ENCODE measurements at regions not wholly inside any gene's neighbourhood (a gene's known extent, or its start where the extent isn't known, plus 50 kb on each side); places are given as distances from the start of the nearest gene placed in this dataset.
"Not testable (repeated sequence)": the region's sequence is repeated elsewhere in the genome, so short reads cannot be mapped to it uniquely, and the experiment has no call there.

DNA sequence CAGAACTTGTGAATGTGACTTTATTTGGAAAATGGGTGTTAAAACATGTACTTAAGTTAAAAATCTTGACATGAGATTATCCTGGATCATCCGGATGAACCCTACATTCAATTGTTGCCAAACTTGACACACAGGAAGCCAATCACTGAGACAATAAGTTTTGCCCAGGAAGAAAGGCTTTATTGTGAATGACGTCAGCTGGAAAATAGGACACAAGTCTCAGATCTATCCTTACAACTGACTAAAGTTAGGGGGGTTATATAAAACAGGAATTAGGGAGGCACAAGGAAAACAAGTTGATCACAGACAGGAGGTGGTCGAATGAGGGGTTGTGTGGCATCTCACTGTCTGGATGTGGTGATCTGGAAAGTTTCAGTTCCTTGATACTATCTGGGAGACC, 126.9 kb downstream of the TTC8 start:
- H3K4me1 ChIP-seq (ENCODE audit: control insufficient read depth, insufficient read depth, low read length), result no peaks in the 10 kb centered on the region
- no peaks in the 10 kb centered on the region; the same call in 1 of the 2 replicates for H3K9me3 ChIP-seq (ENCODE audit: control insufficient read depth, insufficient read depth, low read length)
- no peak overlapping the region for H3K4me3 ChIP-seq (ENCODE audit: low read length)
- no peaks in the 10 kb centered on the region for H3K27me3 ChIP-seq (ENCODE audit: control insufficient read depth, insufficient read depth, low read length)
- no peak overlapping the region for H3K27ac ChIP-seq (ENCODE audit: low read length)
- no CpG with 5 or more reads among the region's 3 CpGs for WGBS (ENCODE audit: insufficient coverage, insufficient read length)
- no peak for DNase-seq (ENCODE audit: low read depth, low spot score)
- no peaks in the 10 kb centered on the region for H3K36me3 ChIP-seq (ENCODE audit: control insufficient read depth, insufficient read depth, low read length)

DNA sequence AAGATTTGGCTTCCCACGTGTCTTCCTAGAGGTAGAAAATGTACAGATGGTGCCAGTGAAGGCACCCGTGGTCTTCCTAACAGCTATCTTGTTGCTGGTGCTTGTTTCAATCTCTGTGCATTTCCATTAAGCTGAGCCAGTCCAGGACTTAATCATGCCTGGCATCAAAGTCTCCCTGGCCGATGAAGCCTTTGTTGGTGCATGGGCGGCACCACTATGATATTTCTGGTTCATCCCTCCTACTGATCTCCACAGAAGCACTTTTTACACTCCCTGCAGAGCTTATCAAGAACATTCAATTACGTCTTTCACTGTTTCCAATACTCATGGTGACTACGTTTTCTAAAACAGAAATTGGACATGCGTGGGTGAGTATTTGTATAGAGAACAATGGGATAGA, 128.4 kb downstream of the TTC8 start:
- no peaks in the 10 kb centered on the region; the same call in 1 of the 2 replicates for H3K9me3 ChIP-seq (ENCODE audit: control insufficient read depth, insufficient read depth, low read length)
- H3K4me1 ChIP-seq (ENCODE audit: control insufficient read depth, insufficient read depth, low read length), result no peaks in the 10 kb centered on the region
- H3K27ac ChIP-seq (ENCODE audit: low read length), result no peak overlapping the region
- DNase-seq (ENCODE audit: low read depth, low spot score), result no peak
- WGBS (ENCODE audit: insufficient coverage, insufficient read length), result 100% methylated on average over 2 of the region's 7 CpGs
- no peaks in the 10 kb centered on the region for H3K36me3 ChIP-seq (ENCODE audit: control insufficient read depth, insufficient read depth, low read length)
- H3K4me3 ChIP-seq (ENCODE audit: low read length), result no peak overlapping the region
- no peaks in the 10 kb centered on the region for H3K27me3 ChIP-seq (ENCODE audit: control insufficient read depth, insufficient read depth, low read length)

DNA sequence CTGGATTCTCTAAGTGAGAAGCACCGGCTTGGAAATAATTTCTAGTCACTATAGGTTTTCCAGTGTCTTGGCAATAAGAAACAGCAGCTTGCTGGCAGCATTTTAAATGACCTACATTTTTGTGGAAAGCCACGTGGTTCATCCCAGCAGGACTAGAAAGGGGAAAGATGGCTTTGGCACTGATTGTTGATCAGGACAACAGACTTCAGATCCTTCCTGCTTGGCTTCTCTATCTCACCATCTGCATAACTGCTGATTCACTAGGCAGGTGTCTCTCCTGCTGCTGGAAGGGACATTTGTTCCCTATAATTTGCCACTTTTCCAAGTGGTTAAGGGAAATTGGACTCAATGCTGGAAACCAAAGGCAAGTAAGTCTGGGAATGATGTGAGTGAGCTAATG, 131.0 kb downstream of the TTC8 start:
- Histone ChIP-seq H3K9me3 (ENCODE audit: control insufficient read depth, insufficient read depth, low read length) (no peaks in the 10 kb centered on the region; the same call in 1 of the 2 replicates), H3K36me3 (ENCODE audit: control insufficient read depth, insufficient read depth, low read length) (no peaks in the 10 kb centered on the region), H3K27ac (ENCODE audit: low read length) (no peak overlapping the region), H3K4me1 (ENCODE audit: control insufficient read depth, insufficient read depth, low read length) (no peaks in the 10 kb centered on the region), H3K4me3 (ENCODE audit: low read length) (no peak overlapping the region), H3K27me3 (ENCODE audit: control insufficient read depth, insufficient read depth, low read length) (no peaks in the 10 kb centered on the region)
- no peak for DNase-seq (ENCODE audit: low read depth, low spot score)
- WGBS (ENCODE audit: insufficient coverage, insufficient read length), result no CpG with 5 or more reads among the region's 2 CpGs

DNA sequence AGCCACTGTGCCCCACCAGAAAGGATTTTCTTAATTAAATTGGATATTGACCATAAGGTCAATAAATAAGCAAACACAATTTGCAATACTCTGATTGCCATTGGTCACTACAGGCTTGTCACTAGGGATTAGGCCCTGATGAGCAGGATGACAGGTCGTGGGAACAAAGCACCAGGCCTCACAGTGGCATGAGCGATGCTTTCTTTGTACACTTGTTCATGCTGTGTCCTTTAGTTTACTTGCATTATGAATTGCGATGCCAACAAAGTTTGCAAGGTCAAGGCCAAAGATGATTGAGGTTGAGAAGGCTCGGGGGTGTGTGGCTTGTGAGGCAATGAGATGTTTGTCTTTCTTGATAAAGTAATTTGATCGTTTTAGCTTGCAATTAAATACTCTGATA, 136.0 kb downstream of the TTC8 start:
- Histone ChIP-seq H3K4me3 (ENCODE audit: low read length) (no peak overlapping the region), H3K36me3 (ENCODE audit: control insufficient read depth, insufficient read depth, low read length) (no peaks in the 10 kb centered on the region), H3K27ac (ENCODE audit: low read length) (no peak overlapping the region), H3K9me3 (ENCODE audit: control insufficient read depth, insufficient read depth, low read length) (no peaks in the 10 kb centered on the region), H3K4me1 (ENCODE audit: control insufficient read depth, insufficient read depth, low read length) (no peaks in the 10 kb centered on the region), H3K27me3 (ENCODE audit: control insufficient read depth, insufficient read depth, low read length) (no peaks in the 10 kb centered on the region)
- DNase-seq (ENCODE audit: low read depth, low spot score), result no peak
- WGBS (ENCODE audit: insufficient coverage, insufficient read length), result no CpG with 5 or more reads among the region's 5 CpGs

DNA sequence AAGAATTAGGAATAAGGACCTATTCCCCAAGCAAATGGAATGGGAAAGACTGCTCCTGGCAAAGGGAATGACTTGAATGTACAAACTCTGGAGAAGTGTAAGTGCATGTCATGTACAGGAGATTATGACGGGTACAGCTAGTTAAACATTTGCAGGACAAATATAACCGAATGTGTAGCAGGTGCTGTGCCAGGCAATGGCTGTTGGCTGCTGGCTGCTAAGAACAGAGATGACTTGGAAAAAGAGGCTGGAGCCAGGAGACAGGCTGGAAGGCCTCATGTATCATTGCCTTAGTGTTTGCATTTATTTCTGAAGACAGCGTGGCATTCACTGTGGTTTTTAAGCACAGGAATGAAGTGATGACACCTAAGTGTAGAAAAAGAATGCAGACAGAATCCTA, 136.8 kb downstream of the TTC8 start:
- no peaks in the 10 kb centered on the region for H3K4me1 ChIP-seq (ENCODE audit: control insufficient read depth, insufficient read depth, low read length)
- no peak overlapping the region for H3K4me3 ChIP-seq (ENCODE audit: low read length)
- no peaks in the 10 kb centered on the region for H3K27me3 ChIP-seq (ENCODE audit: control insufficient read depth, insufficient read depth, low read length)
- no CpG with 5 or more reads among the region's 3 CpGs for WGBS (ENCODE audit: insufficient coverage, insufficient read length)
- H3K9me3 ChIP-seq (ENCODE audit: control insufficient read depth, insufficient read depth, low read length), result no peaks in the 10 kb centered on the region
- no peak overlapping the region for H3K27ac ChIP-seq (ENCODE audit: low read length)
- DNase-seq (ENCODE audit: low read depth, low spot score), result no peak
- H3K36me3 ChIP-seq (ENCODE audit: control insufficient read depth, insufficient read depth, low read length), result no peaks in the 10 kb centered on the region

- Histone ChIP-seq H3K4me1 (ENCODE audit: control insufficient read depth, insufficient read depth, low read length) (no peaks in the 10 kb centered on the region), H3K4me3 (ENCODE audit: low read length) (no peak overlapping the region), H3K27ac (ENCODE audit: low read length) (no peak overlapping the region), H3K27me3 (ENCODE audit: control insufficient read depth, insufficient read depth, low read length) (no peaks in the 10 kb centered on the region), H3K9me3 (ENCODE audit: control insufficient read depth, insufficient read depth, low read length) (no peaks in the 10 kb centered on the region), H3K36me3 (ENCODE audit: control insufficient read depth, insufficient read depth, low read length) (no peaks in the 10 kb centered on the region)
- no CpG with 5 or more reads among the region's 4 CpGs for WGBS (ENCODE audit: insufficient coverage, insufficient read length)
- DNase-seq (ENCODE audit: low read depth, low spot score), result no peak
Observed at GRCh38 chr14:88962356-88962755, 137.9 kb downstream of the TTC8 start.

DNA sequence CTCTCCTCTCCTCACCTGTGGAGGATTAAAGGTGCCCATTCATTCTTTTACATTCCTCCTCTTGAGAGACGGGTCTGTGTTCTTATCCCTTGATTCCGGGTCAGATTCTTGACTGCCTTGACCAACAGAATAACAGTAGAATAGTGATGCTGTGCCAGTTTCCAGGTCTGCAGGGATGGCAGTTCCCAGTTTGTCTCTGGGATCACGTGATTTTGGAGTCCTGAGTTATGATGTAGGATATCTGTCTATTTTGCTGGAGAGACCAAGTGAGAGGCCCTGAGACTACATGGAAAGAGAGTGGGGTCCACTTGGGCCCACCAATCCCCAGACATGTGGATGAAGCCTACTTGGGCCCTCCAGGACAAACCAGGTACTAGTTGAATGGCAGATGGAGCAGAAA, 142.8 kb downstream of the TTC8 start:
- H3K27ac ChIP-seq (ENCODE audit: low read length), result no peak overlapping the region
- no peak overlapping the region for H3K4me3 ChIP-seq (ENCODE audit: low read length)
- no peaks in the 10 kb centered on the region for H3K4me1 ChIP-seq (ENCODE audit: control insufficient read depth, insufficient read depth, low read length)
- no peaks in the 10 kb centered on the region for H3K27me3 ChIP-seq (ENCODE audit: control insufficient read depth, insufficient read depth, low read length)
- WGBS (ENCODE audit: insufficient coverage, insufficient read length), result no CpG with 5 or more reads among the region's 3 CpGs
- DNase-seq (ENCODE audit: low read depth, low spot score), result no peak
- H3K9me3 ChIP-seq (ENCODE audit: control insufficient read depth, insufficient read depth, low read length), result no peaks in the 10 kb centered on the region
- H3K36me3 ChIP-seq (ENCODE audit: control insufficient read depth, insufficient read depth, low read length), result no peaks in the 10 kb centered on the region

DNA sequence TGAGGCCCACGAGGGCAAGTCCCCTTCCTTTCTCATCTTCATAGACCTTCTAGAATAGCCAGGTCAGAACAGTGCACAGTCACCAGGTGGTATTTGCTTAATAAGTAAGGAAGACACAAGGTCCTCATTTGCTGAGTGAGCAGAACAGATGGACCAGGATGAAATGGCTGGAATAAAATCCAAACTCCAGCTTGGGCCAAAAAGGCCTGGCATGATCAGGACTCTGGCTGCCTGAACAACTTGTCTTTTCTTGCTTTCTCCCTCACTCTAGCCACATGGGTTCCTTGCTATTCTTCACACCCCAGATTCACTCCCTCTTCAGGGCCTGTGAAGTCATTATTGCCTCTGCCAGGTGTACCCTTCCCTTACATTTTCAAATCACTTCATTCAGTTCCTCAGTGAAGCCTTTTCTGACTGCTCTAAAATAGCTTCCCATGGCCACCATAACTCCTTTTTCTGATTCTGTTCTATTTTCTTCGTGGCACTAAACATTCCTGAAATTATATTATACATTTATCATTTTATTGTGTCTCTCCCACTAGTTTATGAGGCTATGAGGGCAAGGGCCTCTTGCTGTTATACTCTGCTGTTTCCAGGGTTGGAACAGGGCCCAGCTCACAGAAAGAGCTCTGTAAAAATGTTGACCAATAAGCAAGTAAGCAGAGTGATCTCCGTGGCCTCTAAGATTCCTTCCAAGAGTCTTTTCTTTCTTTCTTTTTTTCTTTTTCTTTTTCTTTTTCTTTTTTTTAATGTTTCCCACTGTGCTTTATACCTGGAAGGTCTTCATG, 150.8 kb downstream of the TTC8 start:
- no CpG with 5 or more reads among the region's 3 CpGs for WGBS (ENCODE audit: insufficient coverage, insufficient read length)
- H3K4me1 ChIP-seq (ENCODE audit: control insufficient read depth, insufficient read depth, low read length), result no peaks in the 10 kb centered on the region

GRCh38 chr14:88975926-88976325, 151.5 kb downstream of the TTC8 start:
- no peak for DNase-seq (ENCODE audit: low read depth, low spot score)
- H3K27ac ChIP-seq (ENCODE audit: low read length), result no peak overlapping the region
- no peaks in the 10 kb centered on the region for H3K27me3 ChIP-seq (ENCODE audit: control insufficient read depth, insufficient read depth, low read length)
- no peaks in the 10 kb centered on the region for H3K36me3 ChIP-seq (ENCODE audit: control insufficient read depth, insufficient read depth, low read length)
- no peaks in the 10 kb centered on the region for H3K9me3 ChIP-seq (ENCODE audit: control insufficient read depth, insufficient read depth, low read length)
- H3K4me3 ChIP-seq (ENCODE audit: low read length), result no peak overlapping the region
- no CpG with 5 or more reads among the region's 2 CpGs for WGBS (ENCODE audit: insufficient coverage, insufficient read length)
- H3K4me1 ChIP-seq (ENCODE audit: control insufficient read depth, insufficient read depth, low read length), result no peaks in the 10 kb centered on the region

More for the DNA sequence above, 150.8 kb downstream of the TTC8 start:
- no peak overlapping the region for H3K27ac ChIP-seq (ENCODE audit: low read length)
- no peak overlapping the region for H3K4me3 ChIP-seq (ENCODE audit: low read length)
- no peak for DNase-seq (ENCODE audit: low read depth, low spot score)
- H3K36me3 ChIP-seq (ENCODE audit: control insufficient read depth, insufficient read depth, low read length), result no peaks in the 10 kb centered on the region
- no peaks in the 10 kb centered on the region for H3K9me3 ChIP-seq (ENCODE audit: control insufficient read depth, insufficient read depth, low read length)
- H3K27me3 ChIP-seq (ENCODE audit: control insufficient read depth, insufficient read depth, low read length), result no peaks in the 10 kb centered on the region

GRCh38 chr14:88980907-88981306, 156.5 kb downstream of the TTC8 start:
- not testable (repeated sequence) for DNase-seq (ENCODE audit: low read depth, low spot score); H3K36me3 ChIP-seq (ENCODE audit: control insufficient read depth, insufficient read depth, low read length); H3K27ac ChIP-seq (ENCODE audit: low read length); H3K4me1 ChIP-seq (ENCODE audit: control insufficient read depth, insufficient read depth, low read length); H3K27me3 ChIP-seq (ENCODE audit: control insufficient read depth, insufficient read depth, low read length); H3K4me3 ChIP-seq (ENCODE audit: low read length); H3K9me3 ChIP-seq (ENCODE audit: control insufficient read depth, insufficient read depth, low read length)
- no CpG with 5 or more reads among the region's 4 CpGs for WGBS (ENCODE audit: insufficient coverage, insufficient read length)

GRCh38 chr14:88981948-88982347, 157.5 kb downstream of the TTC8 start:
- no peaks in the 10 kb centered on the region for H3K4me1 ChIP-seq (ENCODE audit: control insufficient read depth, insufficient read depth, low read length)
- H3K4me3 ChIP-seq (ENCODE audit: low read length), result no peak overlapping the region
- H3K9me3 ChIP-seq (ENCODE audit: control insufficient read depth, insufficient read depth, low read length), result no peaks in the 10 kb centered on the region
- H3K36me3 ChIP-seq (ENCODE audit: control insufficient read depth, insufficient read depth, low read length), result no peaks in the 10 kb centered on the region
- no peak for DNase-seq (ENCODE audit: low read depth, low spot score)
- no peak overlapping the region for H3K27ac ChIP-seq (ENCODE audit: low read length)
- no CpG with 5 or more reads among the region's 4 CpGs for WGBS (ENCODE audit: insufficient coverage, insufficient read length)
- H3K27me3 ChIP-seq (ENCODE audit: control insufficient read depth, insufficient read depth, low read length), result no peaks in the 10 kb centered on the region
